ENCODE measurements at regions not wholly inside any gene's neighbourhood (a gene's known extent, or its start where the extent isn't known, plus 50 kb on each side); places are given as distances from the start of the nearest gene placed in this dataset.

DNA sequence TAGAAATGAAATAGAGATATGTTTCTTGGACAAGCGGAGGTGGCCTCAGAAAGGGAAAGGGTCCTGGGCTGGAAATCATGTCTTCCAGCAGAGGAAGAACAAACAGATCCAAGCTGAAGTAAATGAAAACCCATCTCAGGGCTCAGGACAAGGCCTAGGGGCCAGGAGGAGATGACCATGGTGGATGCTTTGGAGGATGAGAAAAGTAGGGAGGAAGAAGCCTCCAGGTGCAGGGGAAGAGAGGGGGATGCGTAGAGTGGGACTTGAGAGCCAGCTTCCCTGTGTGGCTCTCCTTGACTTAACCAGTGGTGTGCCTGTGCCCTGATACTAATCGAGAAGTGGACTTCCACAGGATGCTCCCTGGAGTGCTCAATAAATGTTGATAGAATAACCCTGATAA is 203.2 kb downstream of the FAM43A start:
- TF ChIP-seq, protein P1, sequence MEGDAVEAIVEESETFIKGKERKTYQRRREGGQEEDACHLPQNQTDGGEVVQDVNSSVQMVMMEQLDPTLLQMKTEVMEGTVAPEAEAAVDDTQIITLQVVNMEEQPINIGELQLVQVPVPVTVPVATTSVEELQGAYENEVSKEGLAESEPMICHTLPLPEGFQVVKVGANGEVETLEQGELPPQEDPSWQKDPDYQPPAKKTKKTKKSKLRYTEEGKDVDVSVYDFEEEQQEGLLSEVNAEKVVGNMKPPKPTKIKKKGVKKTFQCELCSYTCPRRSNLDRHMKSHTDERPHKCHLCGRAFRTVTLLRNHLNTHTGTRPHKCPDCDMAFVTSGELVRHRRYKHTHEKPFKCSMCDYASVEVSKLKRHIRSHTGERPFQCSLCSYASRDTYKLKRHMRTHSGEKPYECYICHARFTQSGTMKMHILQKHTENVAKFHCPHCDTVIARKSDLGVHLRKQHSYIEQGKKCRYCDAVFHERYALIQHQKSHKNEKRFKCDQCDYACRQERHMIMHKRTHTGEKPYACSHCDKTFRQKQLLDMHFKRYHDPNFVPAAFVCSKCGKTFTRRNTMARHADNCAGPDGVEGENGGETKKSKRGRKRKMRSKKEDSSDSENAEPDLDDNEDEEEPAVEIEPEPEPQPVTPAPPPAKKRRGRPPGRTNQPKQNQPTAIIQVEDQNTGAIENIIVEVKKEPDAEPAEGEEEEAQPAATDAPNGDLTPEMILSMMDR (conservative IDR thresholded peaks at IDR 0.05; ENCODE audit: low read depth in 2 of 2): no peak
- TF ChIP-seq, protein P2, sequence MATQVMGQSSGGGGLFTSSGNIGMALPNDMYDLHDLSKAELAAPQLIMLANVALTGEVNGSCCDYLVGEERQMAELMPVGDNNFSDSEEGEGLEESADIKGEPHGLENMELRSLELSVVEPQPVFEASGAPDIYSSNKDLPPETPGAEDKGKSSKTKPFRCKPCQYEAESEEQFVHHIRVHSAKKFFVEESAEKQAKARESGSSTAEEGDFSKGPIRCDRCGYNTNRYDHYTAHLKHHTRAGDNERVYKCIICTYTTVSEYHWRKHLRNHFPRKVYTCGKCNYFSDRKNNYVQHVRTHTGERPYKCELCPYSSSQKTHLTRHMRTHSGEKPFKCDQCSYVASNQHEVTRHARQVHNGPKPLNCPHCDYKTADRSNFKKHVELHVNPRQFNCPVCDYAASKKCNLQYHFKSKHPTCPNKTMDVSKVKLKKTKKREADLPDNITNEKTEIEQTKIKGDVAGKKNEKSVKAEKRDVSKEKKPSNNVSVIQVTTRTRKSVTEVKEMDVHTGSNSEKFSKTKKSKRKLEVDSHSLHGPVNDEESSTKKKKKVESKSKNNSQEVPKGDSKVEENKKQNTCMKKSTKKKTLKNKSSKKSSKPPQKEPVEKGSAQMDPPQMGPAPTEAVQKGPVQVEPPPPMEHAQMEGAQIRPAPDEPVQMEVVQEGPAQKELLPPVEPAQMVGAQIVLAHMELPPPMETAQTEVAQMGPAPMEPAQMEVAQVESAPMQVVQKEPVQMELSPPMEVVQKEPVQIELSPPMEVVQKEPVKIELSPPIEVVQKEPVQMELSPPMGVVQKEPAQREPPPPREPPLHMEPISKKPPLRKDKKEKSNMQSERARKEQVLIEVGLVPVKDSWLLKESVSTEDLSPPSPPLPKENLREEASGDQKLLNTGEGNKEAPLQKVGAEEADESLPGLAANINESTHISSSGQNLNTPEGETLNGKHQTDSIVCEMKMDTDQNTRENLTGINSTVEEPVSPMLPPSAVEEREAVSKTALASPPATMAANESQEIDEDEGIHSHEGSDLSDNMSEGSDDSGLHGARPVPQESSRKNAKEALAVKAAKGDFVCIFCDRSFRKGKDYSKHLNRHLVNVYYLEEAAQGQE (IDR thresholded peaks at IDR 0.05; ENCODE audit: unreplicated experiment): no peak
- TF ChIP-seq EZH2phosphoT487 (IDR thresholded peaks at IDR 0.05; ENCODE audit: unreplicated experiment) (no peak), EZH2 (IDR thresholded peaks at IDR 0.05; ENCODE audit: low read depth, unreplicated experiment) (no peak), POLR2AphosphoS5 (IDR thresholded peaks at IDR 0.05; ENCODE audit: low read depth) (no peak), ZNF331 (CRISPR knock-in tag; IDR thresholded peaks at IDR 0.05; ENCODE audit: low read depth) (no peak), STAT1 (IDR thresholded peaks at IDR 0.05; ENCODE audit: unreplicated experiment) (no peak), CREB1 (CRISPR knock-in tag; IDR thresholded peaks at IDR 0.05; ENCODE audit: low read depth) (no peak), ETS1 (IDR thresholded peaks at IDR 0.05) (no peak), ZNF462 (CRISPR knock-in tag; IDR thresholded peaks at IDR 0.05) (no peak), ZNF114 (CRISPR knock-in tag; IDR thresholded peaks at IDR 0.05) (no peak)

Measured in GM23338 (cell line).